ENCODE measurements at regions not wholly inside any gene's neighbourhood (a gene's known extent, or its start where the extent isn't known, plus 50 kb on each side); places are given as distances from the start of the nearest gene placed in this dataset.

GRCh38 chr6:112592159-112592558 is 245.0 kb downstream of the RFPL4B start:
- no peak for TF ChIP-seq EZH2phosphoT487 (IDR thresholded peaks at IDR 0.05; ENCODE audit: low read length)
- TF ChIP-seq CTCF (IDR thresholded peaks at IDR 0.05; ENCODE audit: low read length): no peak
- TF ChIP-seq EZH2 (optimal IDR thresholded peaks at IDR 0.05; ENCODE audit: low read depth, low read length): no peak

Data from MM.1S (cell line).